ENCODE measurements at regions not wholly inside any gene's neighbourhood (a gene's known extent, or its start where the extent isn't known, plus 50 kb on each side); places are given as distances from the start of the nearest gene placed in this dataset.

GRCh38 chr14:82785756-82786482, 1252.3 kb upstream of the SEL1L start:
- H3K4me3 ChIP-seq (ENCODE audit: low read depth, low read length) = no peak overlapping the region
- H3K27me3 ChIP-seq (ENCODE audit: control insufficient read depth, insufficient read depth, low read length) = no peaks in the 10 kb centered on the region
- TF ChIP-seq, protein P1, sequence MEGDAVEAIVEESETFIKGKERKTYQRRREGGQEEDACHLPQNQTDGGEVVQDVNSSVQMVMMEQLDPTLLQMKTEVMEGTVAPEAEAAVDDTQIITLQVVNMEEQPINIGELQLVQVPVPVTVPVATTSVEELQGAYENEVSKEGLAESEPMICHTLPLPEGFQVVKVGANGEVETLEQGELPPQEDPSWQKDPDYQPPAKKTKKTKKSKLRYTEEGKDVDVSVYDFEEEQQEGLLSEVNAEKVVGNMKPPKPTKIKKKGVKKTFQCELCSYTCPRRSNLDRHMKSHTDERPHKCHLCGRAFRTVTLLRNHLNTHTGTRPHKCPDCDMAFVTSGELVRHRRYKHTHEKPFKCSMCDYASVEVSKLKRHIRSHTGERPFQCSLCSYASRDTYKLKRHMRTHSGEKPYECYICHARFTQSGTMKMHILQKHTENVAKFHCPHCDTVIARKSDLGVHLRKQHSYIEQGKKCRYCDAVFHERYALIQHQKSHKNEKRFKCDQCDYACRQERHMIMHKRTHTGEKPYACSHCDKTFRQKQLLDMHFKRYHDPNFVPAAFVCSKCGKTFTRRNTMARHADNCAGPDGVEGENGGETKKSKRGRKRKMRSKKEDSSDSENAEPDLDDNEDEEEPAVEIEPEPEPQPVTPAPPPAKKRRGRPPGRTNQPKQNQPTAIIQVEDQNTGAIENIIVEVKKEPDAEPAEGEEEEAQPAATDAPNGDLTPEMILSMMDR (IDR thresholded peaks at IDR 0.05; ENCODE audit: insufficient read depth, low read length, poor library complexity, severe bottlenecking) = no peak
- H3K36me3 ChIP-seq (ENCODE audit: control insufficient read depth, insufficient read depth, low read length) = no peaks in the 10 kb centered on the region
- DNase-seq (ENCODE audit: low read depth) = no peak

DNA sequence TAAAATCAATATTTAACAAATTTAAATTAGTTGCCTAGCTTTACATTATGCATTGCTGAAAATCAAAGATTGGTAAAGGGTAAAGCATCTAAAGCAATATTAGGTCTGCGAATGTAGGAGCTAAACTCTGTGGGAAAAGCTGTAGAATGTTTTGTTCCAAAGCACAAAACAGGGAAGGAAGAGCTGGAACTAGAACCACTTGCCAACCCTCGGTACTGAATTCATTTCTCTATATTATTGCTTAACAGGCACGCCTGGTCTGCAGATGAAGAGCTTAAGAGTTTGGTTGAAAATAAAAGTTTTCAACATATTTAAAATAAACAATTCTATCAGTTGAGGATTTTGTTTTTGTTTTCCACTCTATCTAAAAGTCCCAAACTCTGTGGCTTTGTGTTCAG, 1252.8 kb upstream of the SEL1L start:
- no peaks in the 10 kb centered on the region for H3K36me3 ChIP-seq (ENCODE audit: control insufficient read depth, insufficient read depth, low read length)
- TF ChIP-seq, protein P1 (IDR thresholded peaks at IDR 0.05; ENCODE audit: insufficient read depth, low read length, poor library complexity, severe bottlenecking) = no peak
- no peaks in the 10 kb centered on the region for H3K27me3 ChIP-seq (ENCODE audit: control insufficient read depth, insufficient read depth, low read length)
- no peak overlapping the region for H3K4me3 ChIP-seq (ENCODE audit: low read depth, low read length)
- no peak for DNase-seq (ENCODE audit: low read depth)

DNA sequence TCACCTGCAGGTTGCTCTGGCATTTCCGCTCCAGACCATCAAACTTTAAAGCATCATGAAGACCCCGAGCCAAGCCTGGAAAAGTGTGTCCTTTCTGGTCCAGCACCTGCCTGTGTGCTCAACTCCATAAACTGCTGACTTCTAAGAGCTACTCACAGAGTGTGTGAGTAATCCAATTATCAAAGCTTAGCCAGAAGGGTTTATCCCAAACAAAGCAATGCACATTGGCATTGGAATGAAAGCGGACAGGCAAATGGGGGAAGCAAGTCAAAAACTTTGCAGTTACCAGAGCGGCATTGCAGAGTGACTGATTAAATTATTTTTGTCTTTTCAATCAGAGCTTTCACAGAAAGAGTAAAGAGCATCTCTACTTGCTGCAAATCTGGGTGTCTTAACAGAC, 1262.4 kb upstream of the SEL1L start:
- Histone ChIP-seq H3K4me3 (ENCODE audit: low read depth, low read length) (no peak overlapping the region), H3K36me3 (ENCODE audit: control insufficient read depth, insufficient read depth, low read length) (no peaks in the 10 kb centered on the region), H3K27me3 (ENCODE audit: control insufficient read depth, insufficient read depth, low read length) (no peaks in the 10 kb centered on the region)
- DNase-seq (ENCODE audit: low read depth) = no peak
- TF ChIP-seq, protein P1 (IDR thresholded peaks at IDR 0.05; ENCODE audit: insufficient read depth, low read length, poor library complexity, severe bottlenecking) = no peak

- no peaks in the 10 kb centered on the region for H3K36me3 ChIP-seq (ENCODE audit: control insufficient read depth, insufficient read depth, low read length)
- DNase-seq (ENCODE audit: low read depth) = no peak
- no peaks in the 10 kb centered on the region for H3K27me3 ChIP-seq (ENCODE audit: control insufficient read depth, insufficient read depth, low read length)
- TF ChIP-seq, protein P1 (IDR thresholded peaks at IDR 0.05; ENCODE audit: insufficient read depth, low read length, poor library complexity, severe bottlenecking) = no peak
- H3K4me3 ChIP-seq (ENCODE audit: low read depth, low read length) = no peak overlapping the region
Observed at GRCh38 chr14:82798276-82798675, 1264.6 kb upstream of the SEL1L start.

DNA sequence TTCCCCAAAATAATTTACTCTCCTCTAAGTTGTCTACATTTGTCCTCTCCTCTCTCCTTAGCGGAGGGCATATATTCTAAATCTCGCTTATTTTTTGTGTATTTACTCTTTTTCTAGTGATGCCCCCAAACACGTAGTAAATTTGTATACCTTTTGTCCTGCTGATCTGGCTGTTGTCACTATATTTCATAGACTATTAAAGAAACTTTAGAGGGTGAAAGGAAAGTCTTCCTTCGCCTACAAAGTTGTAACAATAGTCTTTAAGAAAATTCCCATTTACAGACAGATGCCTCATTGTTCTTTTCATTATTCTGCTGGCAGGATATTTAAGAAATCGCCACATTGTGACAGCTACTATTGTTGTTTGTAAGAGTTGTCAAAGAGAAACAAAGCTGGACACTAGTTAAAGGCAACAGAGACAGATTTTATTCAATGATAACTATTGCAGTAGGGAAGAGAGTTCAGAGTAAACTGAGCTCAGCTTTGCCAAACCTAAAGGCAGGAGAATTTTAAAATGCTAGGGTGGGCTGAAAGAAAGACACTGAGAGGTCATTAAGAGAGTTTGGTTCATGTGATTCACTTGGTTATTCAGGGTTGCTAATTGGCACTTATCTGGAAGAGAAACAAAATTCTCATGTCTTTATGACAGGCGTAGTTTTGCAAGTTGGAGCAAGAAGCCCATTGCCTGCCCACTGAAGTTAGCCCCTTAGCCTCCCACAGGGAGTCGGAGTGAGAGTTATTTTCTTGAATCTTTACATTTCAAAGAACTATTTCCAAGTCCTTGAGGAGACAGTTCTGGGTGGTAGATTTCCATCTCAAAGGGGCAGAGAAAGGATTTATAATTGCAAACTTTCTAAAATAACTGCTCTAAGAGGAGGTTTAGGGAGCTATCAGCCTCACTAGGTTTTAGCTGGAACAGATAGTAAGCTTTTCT, 1272.5 kb upstream of the SEL1L start:
- TF ChIP-seq, protein P1 (IDR thresholded peaks at IDR 0.05; ENCODE audit: insufficient read depth, low read length, poor library complexity, severe bottlenecking) = no peak
- Histone ChIP-seq H3K36me3 (ENCODE audit: control insufficient read depth, insufficient read depth, low read length) (no peaks in the 10 kb centered on the region), H3K4me3 (ENCODE audit: low read depth, low read length) (no peak overlapping the region), H3K27me3 (ENCODE audit: control insufficient read depth, insufficient read depth, low read length) (no peaks in the 10 kb centered on the region)
- DNase-seq (ENCODE audit: low read depth) = no peak

All from kidney epithelial cell (primary cell).